Caki2 (cell line): ENCODE measurements at regions not wholly inside any gene's neighbourhood (a gene's known extent, or its start where the extent isn't known, plus 50 kb on each side); places are given as distances from the start of the nearest gene placed in this dataset.
"Not testable (repeated sequence)": the region's sequence is repeated elsewhere in the genome, so short reads cannot be mapped to it uniquely, and the experiment has no call there.

Source experiments
- DNase-seq: peaks from one replicate; pipeline ENCODE4 v3.0.0-alpha.2; 2015; ENCODE audit warnings: low read depth
- in situ Hi-C: cut with HindIII; loops from 2 replicates; pipeline ENCODE4 v1.10.0; 2016; ENCODE audit warnings: low sequenced_read_pairs, low pct_unique_long_range_greater_than_20kb, mixed read lengths

GRCh38 chr6:91240878-91241603, 654.2 kb upstream of the MAP3K7 start:
- in situ Hi-C loops, result no loop called here

GRCh38 chr6:91221072-91221720, 634.3 kb upstream of the MAP3K7 start:
- no peak for DNase-seq
- in situ Hi-C loops, result no loop called here

More at GRCh38 chr6:91240878-91241603, 654.2 kb upstream of the MAP3K7 start:
- DNase-seq, result no peak

- in situ Hi-C loops, result no loop called here
- DNase-seq, result no peak
Measured at GRCh38 chr6:91213229-91213901, 626.5 kb upstream of the MAP3K7 start.

- in situ Hi-C loops, result no loop called here
- DNase-seq, result peak; percentile 16
Measured at GRCh38 chr6:91198588-91199255, 611.9 kb upstream of the MAP3K7 start.

- in situ Hi-C loops, result no loop called here
- DNase-seq, result no peak
Measured at GRCh38 chr6:91196729-91197128, 609.9 kb upstream of the MAP3K7 start.

- in situ Hi-C loops, result no loop called here
Measured at GRCh38 chr6:91193446-91193845, 606.6 kb upstream of the MAP3K7 start.

GRCh38 chr6:91190041-91190440, 603.2 kb upstream of the MAP3K7 start:
- DNase-seq, in situ Hi-C loops: not testable (repeated sequence)

More at GRCh38 chr6:91193446-91193845, 606.6 kb upstream of the MAP3K7 start:
- DNase-seq, result no peak

- no peak for DNase-seq
Measured at GRCh38 chr6:91185072-91185471, 598.2 kb upstream of the MAP3K7 start.

GRCh38 chr6:91181416-91181815, 594.5 kb upstream of the MAP3K7 start:
- in situ Hi-C loops, result no loop called here
- DNase-seq, result no peak

More at GRCh38 chr6:91185072-91185471, 598.2 kb upstream of the MAP3K7 start:
- in situ Hi-C loops, result no loop called here

- DNase-seq, result no peak
- in situ Hi-C loops, result no loop called here
Measured at GRCh38 chr6:91173651-91174050, 586.8 kb upstream of the MAP3K7 start.

- in situ Hi-C loops, result no loop called here
- no peak for DNase-seq
Measured at GRCh38 chr6:91173186-91173585, 586.3 kb upstream of the MAP3K7 start.

GRCh38 chr6:91171754-91172462, 585.0 kb upstream of the MAP3K7 start:
- no peak for DNase-seq
- in situ Hi-C loops, result no loop called here

- DNase-seq, result peak; percentile 8
- in situ Hi-C loops, result no loop called here
Measured at GRCh38 chr6:91167846-91168245, 581.0 kb upstream of the MAP3K7 start.

- DNase-seq, result peak; percentile 52
- in situ Hi-C loops, result no loop called here
Measured at GRCh38 chr6:91166271-91167046, 579.6 kb upstream of the MAP3K7 start.

- in situ Hi-C loops, result no loop called here
- no peak for DNase-seq
Measured at GRCh38 chr6:91164105-91164504, 577.2 kb upstream of the MAP3K7 start.

- no peak for DNase-seq
- in situ Hi-C loops, result no loop called here
Measured at GRCh38 chr6:91161246-91161645, 574.4 kb upstream of the MAP3K7 start.

- no peak for DNase-seq
- in situ Hi-C loops, result no loop called here
Measured at GRCh38 chr6:91155129-91155785, 568.4 kb upstream of the MAP3K7 start.
